GM18526 (cell line): ENCODE measurements at regions not wholly inside any gene's neighbourhood (a gene's known extent, or its start where the extent isn't known, plus 50 kb on each side); places are given as distances from the start of the nearest gene placed in this dataset.

Source experiments
- POLR2A ChIP-seq: IDR thresholded peaks from 3 replicates; pipeline ENCODE4 v1.6.1; 2011; ENCODE audit not compliant: insufficient read length; ENCODE audit errors: extremely low read depth

DNA sequence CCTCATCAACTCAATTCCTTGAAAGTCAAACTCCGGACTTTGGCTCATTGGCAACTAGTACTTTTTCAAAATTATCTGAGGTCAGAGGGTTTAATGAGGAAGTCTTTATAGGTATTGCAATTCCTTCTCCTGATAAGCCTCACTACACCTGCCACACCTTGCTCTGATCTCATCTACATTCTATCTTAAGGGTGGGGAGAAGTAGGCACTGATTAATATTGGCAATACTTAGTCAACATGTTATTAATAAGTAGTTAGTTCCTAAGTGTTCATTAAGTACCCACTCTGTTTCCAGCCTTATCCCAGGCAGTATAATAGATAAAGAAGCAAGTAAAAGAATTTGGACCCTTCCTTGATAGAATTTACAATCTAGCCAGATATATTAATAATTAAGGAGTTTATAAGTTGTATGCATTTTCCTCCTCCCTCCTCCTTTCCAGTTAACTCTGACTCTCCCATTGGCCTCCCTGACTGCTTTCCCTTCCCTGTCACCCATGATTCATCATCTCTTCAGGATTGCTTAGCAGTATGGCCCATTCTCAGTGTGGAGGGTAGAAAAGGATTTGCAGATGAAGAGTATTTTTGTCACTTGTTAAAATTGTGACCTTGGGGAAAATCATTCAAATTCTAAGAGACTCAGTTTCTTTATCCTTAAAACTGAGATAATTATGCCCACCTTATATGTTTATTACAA lies 231.0 kb upstream of the ATP2B1 start:
- TF ChIP-seq POLR2A = no peak

DNA sequence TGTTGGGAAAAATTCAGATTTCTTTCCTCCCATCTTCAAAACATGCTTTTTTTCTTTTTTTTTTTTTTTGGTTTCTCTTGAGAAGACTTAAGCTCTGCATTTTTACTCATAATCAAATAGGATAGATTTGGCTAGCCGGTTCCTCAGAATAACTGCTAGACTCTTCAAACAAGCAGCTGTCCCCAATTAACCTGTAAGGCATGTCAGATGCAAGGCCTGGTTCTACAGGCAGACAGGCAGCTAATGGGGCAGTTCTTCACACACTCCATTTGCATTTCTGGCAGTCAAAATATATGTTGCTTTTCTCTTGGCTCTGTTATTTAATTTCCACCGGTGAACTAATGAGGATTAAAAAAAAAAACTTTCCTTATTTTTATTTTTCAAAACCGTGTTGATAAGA lies 228.0 kb upstream of the ATP2B1 start:
- no peak for TF ChIP-seq POLR2A

DNA sequence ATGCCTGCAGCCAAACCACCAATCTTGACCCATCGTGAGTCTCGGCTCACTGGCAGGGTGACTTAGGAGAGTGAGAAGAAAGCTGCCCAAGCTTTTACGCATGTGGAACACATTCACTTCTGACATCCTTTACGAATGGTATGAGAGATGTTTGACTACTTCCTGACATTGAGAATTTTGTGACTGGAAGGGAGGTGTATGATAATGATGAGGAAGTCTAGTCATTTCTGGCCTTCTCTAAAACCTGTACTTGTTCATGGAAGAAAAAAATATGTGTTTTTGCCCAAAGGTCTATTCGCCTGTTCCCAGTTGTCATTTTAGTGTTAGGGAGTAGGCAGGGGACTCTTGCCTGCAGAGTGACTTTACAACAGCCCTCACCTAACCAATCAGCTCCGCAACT lies 227.2 kb upstream of the ATP2B1 start:
- TF ChIP-seq POLR2A = no peak

DNA sequence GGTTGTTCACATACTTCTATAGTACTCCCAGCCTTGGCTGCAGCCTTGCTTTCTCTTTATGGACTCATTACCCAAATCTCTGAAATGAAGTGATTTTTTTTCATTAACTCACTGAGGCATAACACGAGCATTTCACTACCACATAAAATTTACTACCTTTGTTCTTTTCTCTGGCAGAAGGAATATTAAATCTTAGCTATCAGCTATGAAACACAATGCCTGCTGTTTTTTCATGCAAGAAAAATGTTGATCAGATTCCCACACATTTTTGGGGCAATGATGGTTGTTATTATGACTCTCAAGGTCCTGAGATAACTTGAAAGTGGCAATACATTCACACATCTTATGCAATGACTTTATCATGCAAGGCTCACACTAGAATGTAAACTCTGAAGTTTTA lies 225.3 kb upstream of the ATP2B1 start:
- no peak for TF ChIP-seq POLR2A

DNA sequence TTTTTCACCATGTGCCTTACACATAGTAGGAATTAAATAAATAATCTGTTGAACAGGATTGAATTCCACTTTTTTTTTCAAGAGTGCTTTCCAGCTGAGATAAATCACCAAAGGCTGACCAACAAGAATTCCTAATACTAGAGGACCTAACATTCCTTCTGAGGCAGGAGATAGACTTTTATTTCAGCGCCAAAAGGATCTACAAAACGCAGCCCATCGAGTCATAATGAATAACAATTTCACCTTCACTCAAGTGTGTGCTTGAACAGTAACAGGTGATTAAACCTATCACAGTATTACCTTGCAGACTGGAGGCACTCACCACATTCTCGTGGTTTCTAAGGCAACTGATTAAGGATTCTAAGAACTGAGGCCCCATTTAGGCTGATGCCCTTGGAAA lies 224.3 kb upstream of the ATP2B1 start:
- no peak for TF ChIP-seq POLR2A

DNA sequence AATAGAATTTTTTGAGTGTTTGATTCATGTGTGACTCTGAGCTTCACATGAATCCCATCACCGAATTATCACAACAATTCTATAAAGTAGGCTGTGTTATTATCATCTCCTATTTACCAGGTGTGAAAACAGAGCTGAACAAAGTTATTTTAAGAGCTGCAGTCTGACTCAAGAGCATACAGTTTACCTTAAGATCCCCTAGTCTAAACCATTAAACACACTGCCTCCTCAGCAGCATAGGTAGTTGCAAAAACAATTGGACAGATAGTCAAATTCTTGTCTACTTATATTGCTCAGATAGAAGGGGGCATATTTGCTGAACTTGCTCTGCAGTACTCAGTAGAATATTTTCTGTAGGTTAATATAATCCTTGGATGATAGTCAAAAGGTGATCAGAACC lies 219.8 kb upstream of the ATP2B1 start:
- TF ChIP-seq POLR2A = no peak

DNA sequence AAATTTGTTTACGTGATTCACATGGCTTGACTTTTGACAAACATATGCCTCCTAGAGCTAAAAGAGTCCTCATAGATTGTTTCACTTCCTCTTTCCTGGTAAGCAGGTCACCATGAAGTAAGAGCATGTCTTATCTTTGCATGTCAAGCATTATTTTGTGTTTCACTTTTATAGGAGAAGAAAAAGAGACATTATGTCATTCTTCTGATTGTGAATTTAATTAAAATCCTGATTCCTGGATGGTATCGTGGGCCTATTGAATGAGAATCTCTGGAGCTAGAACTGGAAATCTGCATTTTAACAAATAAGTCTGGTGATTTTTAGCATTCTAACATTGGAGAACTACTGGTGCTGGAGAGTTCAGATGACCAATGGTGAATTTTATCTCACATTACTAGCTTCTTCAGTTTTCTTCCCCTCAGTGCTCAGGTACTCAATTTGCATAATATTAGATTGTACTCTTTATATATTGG lies 218.6 kb upstream of the ATP2B1 start:
- TF ChIP-seq POLR2A = peak; percentile 20

DNA sequence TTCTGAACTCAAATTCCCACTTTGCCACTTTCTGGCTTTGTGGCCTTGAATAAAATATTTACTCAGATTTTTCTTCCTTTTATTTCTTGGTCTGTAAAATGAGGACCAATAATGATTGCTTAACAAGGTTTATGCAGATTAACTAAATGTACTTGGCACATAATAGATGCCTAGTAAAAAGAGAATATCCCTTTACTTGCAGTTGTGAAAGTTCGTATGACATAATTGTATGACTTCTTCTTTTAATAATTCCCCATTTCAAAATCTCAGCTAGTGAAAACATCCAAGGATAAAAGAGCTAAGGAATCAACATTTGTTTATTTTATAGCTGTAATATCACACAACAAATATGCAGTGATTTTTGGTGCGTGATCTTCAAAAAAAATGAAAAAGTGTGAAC lies 215.6 kb upstream of the ATP2B1 start:
- TF ChIP-seq POLR2A = no peak

DNA sequence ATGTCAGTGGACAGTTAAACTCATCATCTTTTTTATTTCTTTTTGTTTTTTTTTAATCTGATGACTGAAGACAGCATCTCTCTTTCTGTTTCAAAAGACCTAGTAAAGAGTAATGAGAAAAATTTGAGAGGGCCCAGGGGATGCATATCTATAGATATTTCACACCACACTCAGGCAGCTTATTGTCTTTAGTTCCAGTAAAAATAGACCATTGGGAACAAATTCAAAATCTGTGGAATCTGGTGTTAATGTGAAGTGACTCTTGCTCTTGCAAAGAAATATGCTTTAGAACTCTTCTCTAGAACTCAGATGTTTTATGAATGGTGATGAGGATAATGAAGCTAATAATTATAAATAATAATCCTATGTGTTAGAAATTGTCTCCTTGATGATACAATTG lies 214.5 kb upstream of the ATP2B1 start:
- TF ChIP-seq POLR2A = no peak

DNA sequence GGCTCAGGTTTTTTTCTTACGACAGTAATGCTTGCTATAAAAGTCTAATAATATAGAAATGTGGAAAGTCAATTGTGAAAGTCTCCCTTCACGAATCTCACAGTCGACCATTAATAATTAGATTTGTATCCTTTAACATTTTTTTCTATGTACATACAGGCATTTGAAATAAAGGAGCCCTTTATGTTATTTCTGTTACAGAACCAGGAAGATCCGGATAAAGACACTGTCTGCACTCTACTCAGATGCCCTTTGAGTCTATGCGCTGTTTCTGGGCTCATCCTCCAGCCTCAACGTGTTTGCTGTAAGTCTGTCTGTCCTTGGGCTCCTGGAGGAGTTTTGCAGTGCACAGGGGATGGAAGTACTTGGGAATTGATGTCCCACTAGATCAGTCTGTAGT lies 212.2 kb upstream of the ATP2B1 start:
- no peak for TF ChIP-seq POLR2A

DNA sequence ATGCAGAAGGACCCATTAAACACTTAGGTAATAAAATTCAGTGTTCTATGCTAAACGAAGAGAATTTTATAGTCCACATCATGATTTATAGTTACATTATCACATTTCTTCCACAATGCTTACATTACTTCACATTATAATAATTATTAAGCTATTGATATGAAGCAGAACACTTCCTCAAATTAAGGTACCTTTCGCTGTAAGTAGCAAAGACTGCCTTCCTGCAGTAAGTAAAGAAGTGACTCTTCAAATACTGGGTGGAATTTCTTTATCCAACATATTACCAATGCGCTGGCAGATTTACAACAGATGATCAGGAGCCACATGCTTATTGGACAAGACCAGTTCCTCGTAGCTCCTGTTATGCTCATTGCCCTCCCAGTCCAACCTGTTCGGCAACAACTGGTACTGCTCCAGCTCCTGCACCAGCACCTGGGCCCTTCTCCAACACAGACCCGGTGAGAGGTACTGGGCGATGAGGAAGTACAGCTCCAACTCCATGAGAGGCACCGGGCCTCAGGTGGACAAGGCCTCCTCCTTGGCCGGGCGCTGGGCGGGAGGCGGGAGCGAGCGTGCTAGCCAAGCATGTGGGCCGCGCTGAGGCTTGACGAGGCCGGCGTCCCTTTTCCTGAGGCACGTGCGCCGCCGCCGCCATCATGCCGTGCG lies 210.7 kb upstream of the ATP2B1 start:
- no peak for TF ChIP-seq POLR2A

DNA sequence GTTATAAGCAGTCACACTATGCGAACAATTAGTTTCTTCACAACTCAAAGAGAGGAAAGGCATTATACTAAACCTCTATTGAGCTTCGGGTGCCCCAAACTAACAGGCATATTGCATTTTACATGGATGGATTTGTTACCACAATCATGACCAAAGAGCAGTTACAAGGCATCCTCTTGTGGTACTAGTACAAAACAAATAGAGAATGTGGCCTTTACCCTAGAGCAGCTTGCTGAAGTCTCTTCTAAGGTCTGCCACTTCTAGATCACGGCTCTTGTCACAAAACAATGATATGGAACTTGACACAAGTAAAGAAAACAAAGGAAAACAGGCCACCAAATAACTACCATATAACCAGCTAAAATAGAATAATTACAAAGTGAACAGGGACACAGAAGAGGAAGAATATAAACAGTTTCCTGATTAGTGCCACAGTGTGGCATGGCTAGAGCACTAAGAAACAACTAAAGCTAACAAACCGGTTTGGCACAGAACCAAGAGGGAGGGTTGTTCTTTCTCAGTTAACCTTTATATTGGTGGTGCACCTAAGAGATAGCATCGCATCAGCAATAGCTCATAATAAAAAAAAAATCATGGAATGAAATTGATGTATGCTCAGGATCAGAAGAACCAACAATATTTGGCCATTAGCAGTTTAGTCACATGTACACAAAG lies 209.7 kb upstream of the ATP2B1 start:
- no peak for TF ChIP-seq POLR2A

DNA sequence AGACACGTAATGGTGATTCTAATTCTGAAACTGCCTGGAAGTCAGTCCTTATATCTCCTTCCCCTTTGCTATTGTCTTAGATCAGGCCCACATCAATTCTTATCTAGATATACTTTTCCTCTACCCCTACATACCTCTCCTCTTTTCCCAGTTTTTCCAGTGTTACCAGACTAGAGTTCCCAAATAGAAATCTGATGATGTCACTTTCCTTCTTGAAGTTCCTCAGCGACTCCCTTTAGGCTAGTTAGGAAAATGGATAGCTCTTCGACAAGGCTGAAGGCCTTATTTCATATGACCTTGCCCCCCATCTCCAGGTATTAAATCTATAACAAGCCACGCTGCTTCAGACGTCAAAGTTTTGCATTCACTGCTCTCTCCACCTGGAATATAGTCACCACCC lies 201.1 kb upstream of the ATP2B1 start:
- no peak for TF ChIP-seq POLR2A

DNA sequence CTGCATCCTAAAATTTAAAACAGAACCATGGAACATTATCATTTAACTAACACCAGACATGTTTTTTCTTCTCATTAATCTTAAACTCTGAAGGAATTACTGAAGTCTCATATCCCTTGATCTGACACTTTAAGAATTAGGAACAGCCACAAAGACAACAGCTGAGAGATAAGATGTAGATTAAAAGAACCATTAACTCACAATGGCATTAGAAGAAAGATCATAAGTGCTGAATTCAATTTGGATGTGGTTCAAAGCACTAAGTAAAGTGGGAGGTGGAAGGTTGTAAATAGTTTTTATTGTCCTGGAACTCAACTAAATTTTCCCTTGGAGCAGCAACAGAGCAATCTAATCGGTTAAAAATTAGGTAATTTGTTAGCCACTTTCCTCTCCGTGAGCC lies 199.0 kb upstream of the ATP2B1 start:
- TF ChIP-seq POLR2A = no peak

DNA sequence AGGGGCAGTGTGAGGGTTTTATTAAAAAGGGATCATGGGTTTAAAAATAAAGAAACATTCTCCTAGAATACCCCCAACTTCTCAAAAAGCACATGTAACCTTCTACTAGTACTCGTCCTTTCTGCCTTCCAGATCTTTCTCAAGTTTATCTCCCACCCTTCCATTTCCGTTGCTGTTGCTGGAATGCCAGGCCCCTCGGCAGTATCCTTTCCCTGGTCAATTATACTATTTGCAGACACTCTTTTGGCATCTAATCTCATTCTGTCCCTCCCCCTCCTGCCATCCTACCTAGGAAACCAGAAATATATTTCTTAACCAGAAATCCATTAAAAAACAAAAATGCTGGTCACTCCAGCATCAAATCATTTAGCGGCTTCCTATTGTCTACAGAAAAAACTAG lies 198.2 kb upstream of the ATP2B1 start:
- no peak for TF ChIP-seq POLR2A

DNA sequence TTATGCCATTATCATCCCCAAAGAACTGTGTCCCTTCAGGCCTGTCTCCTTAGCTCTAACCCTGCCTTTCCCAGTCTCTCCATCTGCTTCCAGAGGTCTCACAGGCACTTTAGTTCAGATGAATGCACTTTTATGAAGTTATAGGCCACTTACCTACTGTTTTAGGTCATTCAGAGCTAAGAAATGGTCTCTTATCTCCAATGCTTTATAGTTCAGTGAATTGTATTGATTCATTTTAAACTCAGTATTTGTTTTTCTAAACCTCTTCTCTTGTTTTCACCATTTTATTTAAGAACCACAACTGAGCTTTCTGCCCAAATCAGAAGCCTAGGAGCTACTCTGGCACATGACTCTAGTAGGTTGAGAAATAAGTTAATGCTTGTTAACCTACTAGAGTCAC lies 197.5 kb upstream of the ATP2B1 start:
- no peak for TF ChIP-seq POLR2A

DNA sequence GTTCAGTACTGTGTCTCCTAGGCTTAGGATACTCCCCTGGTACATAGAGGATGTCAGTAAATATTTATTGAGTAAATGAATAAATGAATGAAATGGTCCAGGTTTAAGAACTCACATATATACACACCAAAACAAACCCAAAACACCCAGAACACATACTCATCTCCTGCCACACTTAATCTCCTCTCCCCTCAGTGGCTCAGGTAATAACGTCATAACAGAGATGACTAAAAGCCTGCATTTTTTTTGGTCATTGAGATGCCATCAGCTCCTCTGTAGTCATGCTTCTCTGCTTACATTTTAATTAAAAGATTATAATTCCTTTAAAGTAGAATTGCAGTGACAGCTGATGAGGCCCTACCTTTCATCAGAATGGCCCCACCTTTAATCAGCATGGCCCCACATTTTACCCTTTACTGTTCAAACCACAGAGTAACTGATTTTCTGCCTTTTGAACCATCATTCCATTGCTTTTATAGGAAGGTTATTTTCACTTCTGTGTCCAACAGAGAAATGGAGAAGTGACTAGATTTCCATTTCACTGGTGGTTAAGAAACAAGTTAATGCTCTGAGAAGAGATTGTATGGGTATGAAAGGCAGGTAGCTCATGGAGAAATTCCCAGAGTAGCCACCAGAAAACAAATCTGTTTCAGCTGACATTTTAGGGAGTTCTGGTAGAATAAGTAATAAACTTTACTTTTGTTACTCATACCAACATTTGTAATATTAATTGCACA lies 193.4 kb upstream of the ATP2B1 start:
- no peak for TF ChIP-seq POLR2A
